Breast epithelium (tissue), 3 donors: ENCODE measurements at regions not wholly inside any gene's neighbourhood (a gene's known extent, or its start where the extent isn't known, plus 50 kb on each side); places are given as distances from the start of the nearest gene placed in this dataset.

ENCODE experiments used
- POLR2A ChIP-seq: fragments of 450-650 bp; IDR thresholded peaks from one replicate; pipeline ENCODE4 v1.6.1; 2016; ENCODE audit warnings: antibody characterized with exemption, mild to moderate bottlenecking, moderate library complexity
- POLR2AphosphoS5 ChIP-seq, 3 donors: sonication (generic); formaldehyde crosslinking; IDR thresholded peaks; one replicate each; pipeline ENCODE4 v1.6.1; 2017; ENCODE audit warnings: antibody characterized with exemption in 3 of 3
- TF ChIP-seq, protein P1 (sequence below), 3 donors: fragments of 450-650 bp; IDR thresholded peaks; one replicate each; pipeline ENCODE4 v1.5.1; 2016 to 2017; ENCODE audit warnings: antibody characterized with exemption in 3 of 3, mild to moderate bottlenecking in 3 of 3, moderate library complexity in 3 of 3

DNA sequence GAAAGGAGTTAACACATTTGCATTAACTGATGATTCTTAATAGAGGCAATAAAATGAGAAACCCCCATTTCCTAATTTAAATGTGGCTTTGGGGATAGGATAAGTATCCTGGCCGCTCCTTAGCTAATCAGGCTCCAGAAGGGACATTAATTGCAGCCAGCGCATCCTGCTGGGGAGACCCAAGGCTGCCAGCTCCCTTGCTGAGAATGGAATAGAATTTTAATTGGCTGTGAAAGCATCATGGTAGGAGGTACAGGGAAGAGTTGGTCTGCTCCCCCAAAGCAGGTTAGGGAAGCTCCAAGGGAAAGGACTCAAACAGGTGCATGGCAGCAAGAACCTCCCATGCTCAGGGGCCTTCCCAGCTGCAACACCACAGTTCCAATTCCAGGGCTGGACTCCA, 71.4 kb downstream of the MARCHF4 start:
- TF ChIP-seq POLR2A (no peak), POLR2AphosphoS5 (IDR thresholded peaks at IDR 0.05) (no peak)
- TF ChIP-seq, protein P1, sequence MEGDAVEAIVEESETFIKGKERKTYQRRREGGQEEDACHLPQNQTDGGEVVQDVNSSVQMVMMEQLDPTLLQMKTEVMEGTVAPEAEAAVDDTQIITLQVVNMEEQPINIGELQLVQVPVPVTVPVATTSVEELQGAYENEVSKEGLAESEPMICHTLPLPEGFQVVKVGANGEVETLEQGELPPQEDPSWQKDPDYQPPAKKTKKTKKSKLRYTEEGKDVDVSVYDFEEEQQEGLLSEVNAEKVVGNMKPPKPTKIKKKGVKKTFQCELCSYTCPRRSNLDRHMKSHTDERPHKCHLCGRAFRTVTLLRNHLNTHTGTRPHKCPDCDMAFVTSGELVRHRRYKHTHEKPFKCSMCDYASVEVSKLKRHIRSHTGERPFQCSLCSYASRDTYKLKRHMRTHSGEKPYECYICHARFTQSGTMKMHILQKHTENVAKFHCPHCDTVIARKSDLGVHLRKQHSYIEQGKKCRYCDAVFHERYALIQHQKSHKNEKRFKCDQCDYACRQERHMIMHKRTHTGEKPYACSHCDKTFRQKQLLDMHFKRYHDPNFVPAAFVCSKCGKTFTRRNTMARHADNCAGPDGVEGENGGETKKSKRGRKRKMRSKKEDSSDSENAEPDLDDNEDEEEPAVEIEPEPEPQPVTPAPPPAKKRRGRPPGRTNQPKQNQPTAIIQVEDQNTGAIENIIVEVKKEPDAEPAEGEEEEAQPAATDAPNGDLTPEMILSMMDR (IDR thresholded peaks at IDR 0.05), result no peak
